AG04450 (cell line): ENCODE measurements at regions not wholly inside any gene's neighbourhood (a gene's known extent, or its start where the extent isn't known, plus 50 kb on each side); places are given as distances from the start of the nearest gene placed in this dataset.

Source experiments
- CTCF ChIA-PET: fragments of 300-600, 350-600 bp; formaldehyde crosslinking; extraction: SDS; loops from one replicate; lab custom pipeline; 2022; ENCODE audit warnings: antibody characterized with exemption, inconsistent platforms; lab: Charles Lee
- POLR2A ChIA-PET: fragments of 350-600 bp; formaldehyde crosslinking; extraction: SDS; loops from one replicate; lab custom pipeline; 2021; ENCODE audit warnings: antibody characterized with exemption, inconsistent platforms; lab: Yijun Ruan, JAX
- DNase-seq: peaks from one replicate; pipeline ENCODE4 v3.0.0-alpha.2; 2011; ENCODE audit warnings: low read depth, low spot score
- H3K27ac ChIP-seq: one replicate; pipeline ENCODE4 v1.5.1; 2012; ENCODE audit warnings: low read depth, low read length, control low read depth
- H3K27me3 ChIP-seq: one replicate; pipeline ENCODE4 v1.6.0; 2012; ENCODE audit warnings: low read length; ENCODE audit not compliant: control insufficient read depth, insufficient read depth
- H3K4me3 ChIP-seq: 2 replicates; pipeline ENCODE4 v1.5.1; 2011; ENCODE audit warnings: mild to moderate bottlenecking, low read depth, low read length, control low read depth
- H3K9me3 ChIP-seq: 2 replicates; pipeline ENCODE4 v1.5.1; 2012; ENCODE audit warnings: low read length; ENCODE audit not compliant: control insufficient read depth, insufficient read depth
- CTCF ChIP-seq: IDR thresholded peaks from 2 replicates; pipeline ENCODE4 v1.5.1; 2011; ENCODE audit warnings: low read depth, low read length, control low read depth, inconsistent platforms

GRCh38 chr18:43420950-43421349 is 143.7 kb upstream of the SYT4 start:
- H3K27ac ChIP-seq = no peak overlapping the region
- TF ChIP-seq CTCF = no peak
- peaks cover 2% of the 10 kb centered on the region; the same call in 1 of the 2 replicates for H3K9me3 ChIP-seq
- no peak for DNase-seq
- no peak overlapping the region for H3K4me3 ChIP-seq
- POLR2A ChIA-PET = no interaction called here
- no peaks in the 10 kb centered on the region for H3K27me3 ChIP-seq
- CTCF ChIA-PET = no interaction called here

- ChIA-PET CTCF (no interaction called here), POLR2A (no interaction called here)
- Histone ChIP-seq H3K9me3 (peaks cover 7% of the 10 kb centered on the region), H3K27me3 (no peaks in the 10 kb centered on the region), H3K4me3 (no peak overlapping the region), H3K27ac (no peak overlapping the region)
- no peak for TF ChIP-seq CTCF
- no peak for DNase-seq
Observed at GRCh38 chr18:43422518-43422917, 145.2 kb upstream of the SYT4 start.

- no peak for DNase-seq
- Histone ChIP-seq H3K4me3 (no peak overlapping the region), H3K9me3 (peaks cover 6% of the 10 kb centered on the region; the same call in 1 of the 2 replicates), H3K27ac (no peak overlapping the region), H3K27me3 (no peaks in the 10 kb centered on the region)
- CTCF ChIA-PET = no interaction called here
- TF ChIP-seq CTCF = no peak
- POLR2A ChIA-PET = no interaction called here
Observed at GRCh38 chr18:43435851-43436250, 158.6 kb upstream of the SYT4 start.

GRCh38 chr18:43442131-43442530 is 164.8 kb upstream of the SYT4 start:
- CTCF ChIA-PET = no interaction called here
- H3K27me3 ChIP-seq = no peaks in the 10 kb centered on the region
- no peak for TF ChIP-seq CTCF
- H3K9me3 ChIP-seq = peaks cover 11% of the 10 kb centered on the region
- H3K4me3 ChIP-seq = no peak overlapping the region
- no peak for DNase-seq
- POLR2A ChIA-PET = no interaction called here
- H3K27ac ChIP-seq = no peak overlapping the region

- ChIA-PET POLR2A (no interaction called here), CTCF (interaction anchor here (0.5 kb wide), 1 partner anchor 142 kb away, joined by 3 read pairs; no protein-coding TSS in a partner anchor)
- no peak for TF ChIP-seq CTCF
- Histone ChIP-seq H3K27ac (no peak overlapping the region), H3K9me3 (peaks cover 15% of the 10 kb centered on the region), H3K4me3 (no peak overlapping the region), H3K27me3 (no peaks in the 10 kb centered on the region)
- no peak for DNase-seq
Observed at GRCh38 chr18:43442571-43442970, 165.3 kb upstream of the SYT4 start.
